Calu3 (cell line): ENCODE measurements at regions not wholly inside any gene's neighbourhood (a gene's known extent, or its start where the extent isn't known, plus 50 kb on each side); places are given as distances from the start of the nearest gene placed in this dataset.
"Not testable (repeated sequence)": the region's sequence is repeated elsewhere in the genome, so short reads cannot be mapped to it uniquely, and the experiment has no call there.

Experiments
- BruUV-seq: library from RNA; stranded (reverse); fragments of 400-500 nt; replicated peaks from 2 replicates; lab custom pipeline; 2021; lab: Mats Ljungman, UMichigan
- CTCF ChIA-PET: fragments of 300-600 bp; sonication (Branson Sonifier 250); formaldehyde crosslinking; loops from one replicate; lab custom pipeline; 2022; ENCODE audit warnings: antibody characterized with exemption; lab: Charles Lee
- DNase-seq: peaks from one replicate; pipeline ENCODE4 v3.0.0; 2022
- H3K27ac Mint-ChIP-seq: one replicate; pipeline ENCODE4 v1.8.0; 2022; ENCODE audit warnings: mixed read lengths; ENCODE audit not compliant: unreplicated experiment
- H3K27me3 Mint-ChIP-seq: one replicate; pipeline ENCODE4 v1.8.0; 2022; ENCODE audit warnings: mixed read lengths; ENCODE audit not compliant: unreplicated experiment
- H3K36me3 Mint-ChIP-seq: one replicate; pipeline ENCODE4 v1.8.0; 2022; ENCODE audit warnings: mild to moderate bottlenecking, moderate library complexity, mixed read lengths; ENCODE audit not compliant: insufficient read depth, unreplicated experiment
- H3K4me1 Mint-ChIP-seq: one replicate; pipeline ENCODE4 v1.8.0; 2022; ENCODE audit warnings: mild to moderate bottlenecking, low read depth, mixed read lengths; ENCODE audit not compliant: unreplicated experiment
- H3K4me3 Mint-ChIP-seq: one replicate; pipeline ENCODE4 v1.8.0; 2022; ENCODE audit warnings: mild to moderate bottlenecking, low read depth, moderate library complexity, mixed read lengths; ENCODE audit not compliant: unreplicated experiment
- H3K9me3 Mint-ChIP-seq: one replicate; pipeline ENCODE4 v1.8.0; 2022; ENCODE audit warnings: low read depth, mixed read lengths; ENCODE audit not compliant: unreplicated experiment
- CTCF ChIP-seq: fragments of 200-600 bp; IDR thresholded peaks from one replicate; pipeline ENCODE4 v1.8.0; 2022; ENCODE audit warnings: antibody characterized with exemption; ENCODE audit not compliant: unreplicated experiment
- intact Hi-C: fragments of 100-400 bp; cut with micrococcal nuclease; formaldehyde crosslinking; loops from one replicate; pipeline ENCODE4 v1.10.0; 2022; ENCODE audit not compliant: unreplicated experiment

- H3K4me3 Mint-ChIP-seq, result no peak overlapping the region
- peak; percentile 43 for DNase-seq
- BruUV-seq, result no TSS peak
- TF ChIP-seq CTCF, result peak; percentile 61
- H3K27me3 Mint-ChIP-seq, result peaks cover 58% of the 10 kb centered on the region
- no peaks in the 10 kb centered on the region for H3K4me1 Mint-ChIP-seq
- CTCF ChIA-PET, result interaction anchor here (0.6 to 1.0 kb wide), 4 partner anchors 14 to 828 kb away, joined by 3 to 4 read pairs (median 3); partner anchors contain the start of gene POT1
- H3K27ac Mint-ChIP-seq, result no peak overlapping the region
- intact Hi-C loops, result loop anchor here (2.0 to 5.0 kb wide), 2 partner anchors 51 to 756 kb away; no protein-coding TSS in a partner anchor
- no peaks in the 10 kb centered on the region for H3K36me3 Mint-ChIP-seq
- H3K9me3 Mint-ChIP-seq, result no peaks in the 10 kb centered on the region
Measured at GRCh38 chr7:124101173-124101768, 68.4 kb upstream of the TMEM229A start.

DNA sequence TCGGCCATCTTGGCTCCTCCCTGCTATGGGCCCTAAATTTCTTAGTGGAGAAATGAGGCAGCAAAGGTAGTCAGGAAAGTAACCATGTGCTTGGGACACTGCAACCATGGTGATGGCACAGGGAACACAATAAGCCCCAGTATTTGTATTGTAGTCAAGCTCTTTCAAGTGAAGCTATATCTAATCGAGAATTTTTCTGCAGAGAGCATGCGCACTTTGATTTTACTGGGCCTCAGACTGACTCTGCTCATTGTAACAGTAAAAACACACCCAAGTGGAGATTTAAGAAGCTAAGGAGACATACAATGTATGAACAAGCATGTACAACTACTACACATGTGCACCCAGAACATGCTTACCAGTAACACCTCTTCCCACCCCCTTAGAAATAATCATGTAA, 67.3 kb upstream of the TMEM229A start:
- Mint-ChIP-seq H3K4me1 (no peaks in the 10 kb centered on the region), H3K4me3 (peak overlapping the region; percentile 33), H3K27ac (no peak overlapping the region), H3K27me3 (peaks cover 58% of the 10 kb centered on the region), H3K36me3 (no peaks in the 10 kb centered on the region), H3K9me3 (no peaks in the 10 kb centered on the region)
- DNase-seq, result no peak
- BruUV-seq, result no TSS peak
- CTCF ChIA-PET, result interaction anchor here (1.2 kb wide), 1 partner anchor 13 kb away, joined by 3 read pairs; no protein-coding TSS in a partner anchor
- intact Hi-C loops, result loop anchor here (2.0 to 5.0 kb wide), 2 partner anchors 52 to 757 kb away; no protein-coding TSS in a partner anchor
- TF ChIP-seq CTCF, result no peak

DNA sequence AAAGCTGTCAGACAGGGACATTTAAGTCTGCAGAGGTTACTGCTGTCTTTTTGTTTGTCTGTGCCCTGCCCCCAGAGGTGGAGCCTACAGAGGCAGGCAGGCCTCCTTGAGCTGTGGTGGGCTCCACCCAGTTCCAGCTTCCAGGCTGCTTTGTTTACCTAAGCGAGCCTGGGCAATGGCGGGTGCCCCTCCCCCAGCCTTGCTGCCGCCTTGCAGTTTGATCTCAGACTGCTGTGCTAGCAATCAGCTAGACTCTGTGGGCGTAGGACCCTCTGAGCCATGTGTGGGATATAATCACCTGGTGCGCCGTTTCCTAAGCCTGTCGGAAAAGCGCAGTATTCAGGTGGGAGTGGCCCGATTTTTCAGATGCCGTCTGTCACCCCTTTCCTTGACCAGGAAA, 66.7 kb upstream of the TMEM229A start:
- peaks cover 58% of the 10 kb centered on the region for H3K27me3 Mint-ChIP-seq
- BruUV-seq, intact Hi-C loops, DNase-seq, H3K36me3 Mint-ChIP-seq, H3K4me1 Mint-ChIP-seq, H3K27ac Mint-ChIP-seq, H3K9me3 Mint-ChIP-seq: not testable (repeated sequence)
- H3K4me3 Mint-ChIP-seq, result peak overlapping the region; percentile 33
- CTCF ChIA-PET, result interaction anchor here (1.2 kb wide), 1 partner anchor 13 kb away, joined by 3 read pairs; no protein-coding TSS in a partner anchor

DNA sequence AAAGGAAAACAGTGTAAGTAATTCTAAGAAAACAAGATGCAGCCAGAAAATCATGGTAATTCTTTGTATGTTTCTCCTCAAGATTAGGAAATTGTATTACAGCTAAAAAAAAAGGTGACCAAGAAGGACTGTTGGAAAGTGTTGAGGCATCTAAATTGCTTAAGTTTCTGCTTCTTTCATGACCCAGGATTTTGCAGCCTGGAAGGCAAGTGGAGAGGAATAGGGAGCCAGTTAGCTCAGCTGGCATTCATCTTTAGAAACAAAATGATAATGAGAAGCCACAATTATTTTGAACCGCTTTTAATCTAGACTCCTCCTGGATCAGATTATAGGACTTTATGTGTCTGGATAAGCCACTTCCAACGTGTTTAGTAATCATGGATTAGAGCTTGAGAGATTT, 56.8 kb upstream of the TMEM229A start:
- Mint-ChIP-seq H3K27me3 (peaks cover 56% of the 10 kb centered on the region), H3K4me1 (peaks cover 33% of the 10 kb centered on the region), H3K9me3 (no peaks in the 10 kb centered on the region), H3K4me3 (no peak overlapping the region), H3K27ac (no peak overlapping the region), H3K36me3 (peaks cover 8% of the 10 kb centered on the region)
- BruUV-seq, result no TSS peak
- no peak for DNase-seq
- no peak for TF ChIP-seq CTCF
- intact Hi-C loops, result loop anchor here (5.0 to 10.0 kb wide), 2 partner anchors 52 to 295 kb away; no protein-coding TSS in a partner anchor
- CTCF ChIA-PET, result no interaction called here

DNA sequence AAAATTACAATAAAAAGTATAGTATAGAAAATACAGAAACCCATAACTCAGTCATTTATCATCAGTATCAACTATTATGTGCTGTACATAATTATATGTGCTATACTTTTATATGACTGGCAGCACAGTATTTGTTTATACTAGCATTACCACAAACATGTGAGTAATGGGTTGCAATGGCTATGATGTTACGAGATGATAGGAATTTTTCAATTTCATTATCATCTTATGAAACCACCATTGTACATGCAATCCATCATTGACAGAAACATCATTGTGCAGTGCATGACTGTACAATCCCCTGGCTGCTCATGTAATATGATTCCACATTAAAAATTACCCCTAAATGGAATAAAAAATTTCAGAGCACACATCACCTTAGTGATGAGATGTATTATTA, 55.7 kb upstream of the TMEM229A start:
- intact Hi-C loops, result loop anchor here (5.0 to 10.0 kb wide), 2 partner anchors 51 to 294 kb away; no protein-coding TSS in a partner anchor
- no peak overlapping the region for H3K4me3 Mint-ChIP-seq
- H3K27ac Mint-ChIP-seq, result no peak overlapping the region
- BruUV-seq, result no TSS peak
- H3K9me3 Mint-ChIP-seq, result no peaks in the 10 kb centered on the region
- DNase-seq, result no peak
- CTCF ChIA-PET, result no interaction called here
- H3K36me3 Mint-ChIP-seq, result peaks cover 8% of the 10 kb centered on the region
- TF ChIP-seq CTCF, result no peak
- H3K27me3 Mint-ChIP-seq, result peaks cover 64% of the 10 kb centered on the region
- peaks cover 40% of the 10 kb centered on the region for H3K4me1 Mint-ChIP-seq
